GM12874 (cell line): ENCODE measurements at regions not wholly inside any gene's neighbourhood (a gene's known extent, or its start where the extent isn't known, plus 50 kb on each side); places are given as distances from the start of the nearest gene placed in this dataset.

Experiments used
- TF ChIP-seq, protein P1 (sequence below): IDR thresholded peaks from 2 replicates; pipeline ENCODE4 v1.5.1; 2011; ENCODE audit warnings: low read depth, mild to moderate bottlenecking, control low read depth, low read length, moderate library complexity; ENCODE audit not compliant: insufficient read depth

DNA sequence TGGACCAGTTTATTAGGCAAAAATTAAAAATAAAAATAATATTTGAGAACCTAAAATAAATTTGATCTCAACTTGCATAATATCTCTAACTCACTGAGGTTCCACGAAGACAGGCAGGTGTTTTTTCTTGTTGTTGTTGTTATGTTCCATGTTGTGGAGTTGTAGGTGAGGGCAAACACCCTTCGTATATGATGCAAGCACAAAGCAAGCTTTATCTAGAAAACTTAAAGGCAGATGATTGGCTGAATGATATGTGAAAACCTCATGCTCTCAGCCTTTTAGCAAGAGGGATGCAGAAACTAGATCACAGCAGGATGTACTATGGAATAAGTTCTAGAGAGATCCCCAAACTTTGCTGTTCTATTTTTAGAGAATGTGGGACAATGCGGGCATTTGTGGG, 502.7 kb downstream of the ETNK1 start:
- TF ChIP-seq, protein P1, sequence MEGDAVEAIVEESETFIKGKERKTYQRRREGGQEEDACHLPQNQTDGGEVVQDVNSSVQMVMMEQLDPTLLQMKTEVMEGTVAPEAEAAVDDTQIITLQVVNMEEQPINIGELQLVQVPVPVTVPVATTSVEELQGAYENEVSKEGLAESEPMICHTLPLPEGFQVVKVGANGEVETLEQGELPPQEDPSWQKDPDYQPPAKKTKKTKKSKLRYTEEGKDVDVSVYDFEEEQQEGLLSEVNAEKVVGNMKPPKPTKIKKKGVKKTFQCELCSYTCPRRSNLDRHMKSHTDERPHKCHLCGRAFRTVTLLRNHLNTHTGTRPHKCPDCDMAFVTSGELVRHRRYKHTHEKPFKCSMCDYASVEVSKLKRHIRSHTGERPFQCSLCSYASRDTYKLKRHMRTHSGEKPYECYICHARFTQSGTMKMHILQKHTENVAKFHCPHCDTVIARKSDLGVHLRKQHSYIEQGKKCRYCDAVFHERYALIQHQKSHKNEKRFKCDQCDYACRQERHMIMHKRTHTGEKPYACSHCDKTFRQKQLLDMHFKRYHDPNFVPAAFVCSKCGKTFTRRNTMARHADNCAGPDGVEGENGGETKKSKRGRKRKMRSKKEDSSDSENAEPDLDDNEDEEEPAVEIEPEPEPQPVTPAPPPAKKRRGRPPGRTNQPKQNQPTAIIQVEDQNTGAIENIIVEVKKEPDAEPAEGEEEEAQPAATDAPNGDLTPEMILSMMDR = no peak

DNA sequence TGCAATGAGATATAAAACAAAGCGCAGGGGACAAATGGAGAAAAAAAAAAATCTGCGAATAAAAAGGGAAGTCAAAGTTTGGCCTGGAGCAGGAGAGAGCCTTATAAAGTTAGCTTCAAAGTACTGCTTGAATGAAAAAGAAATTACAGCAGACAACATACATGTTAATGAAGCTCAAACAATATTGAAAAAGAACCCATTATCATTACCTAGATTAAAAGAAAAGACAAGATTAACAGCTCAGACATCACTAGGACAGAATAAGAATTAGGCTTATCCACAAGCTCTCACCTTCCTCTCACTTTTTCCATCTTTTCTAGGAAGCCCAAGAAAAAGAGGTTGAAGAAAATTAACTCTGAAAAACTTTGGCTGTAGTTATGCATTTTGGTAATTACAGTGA, 503.5 kb downstream of the ETNK1 start:
- TF ChIP-seq, protein P1 = no peak

DNA sequence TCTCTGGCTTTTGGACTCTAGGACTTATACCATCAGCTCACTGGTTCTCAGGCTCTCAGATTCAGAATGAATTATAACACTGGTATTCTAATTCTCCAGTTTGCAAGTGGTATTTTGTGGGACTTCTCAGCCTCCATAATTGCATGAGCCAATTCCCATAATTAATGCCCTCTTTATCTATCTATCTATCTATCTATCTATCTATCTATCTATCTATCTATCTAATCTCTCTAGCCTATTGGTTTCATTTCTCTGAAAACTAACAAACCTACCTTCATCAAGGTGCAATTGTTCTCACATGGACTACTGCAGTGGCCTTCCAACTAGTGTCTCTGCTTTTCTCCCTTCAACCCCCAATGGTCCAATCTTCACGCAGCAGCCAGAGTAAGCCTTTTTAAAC, 507.4 kb downstream of the ETNK1 start:
- TF ChIP-seq, protein P1 = no peak

DNA sequence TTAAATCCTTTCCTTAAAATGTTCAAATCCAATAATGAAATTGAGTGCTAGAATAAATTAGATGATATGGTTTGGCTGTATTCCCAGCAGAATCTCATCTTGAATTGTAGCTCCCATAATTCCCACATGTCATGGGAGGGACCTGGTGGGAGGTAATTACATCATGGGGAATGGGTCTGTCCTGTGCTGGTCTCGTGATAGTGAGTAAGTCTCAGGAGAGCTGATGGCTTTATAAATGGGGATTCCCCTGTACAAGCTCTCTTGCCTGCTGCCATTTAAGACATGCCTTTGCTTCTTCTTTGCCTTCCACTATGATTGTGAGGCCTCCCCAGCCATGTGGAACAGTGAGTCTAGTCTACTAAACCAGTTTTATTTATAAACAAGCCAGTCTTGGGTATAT, 508.5 kb downstream of the ETNK1 start:
- TF ChIP-seq, protein P1 = no peak

DNA sequence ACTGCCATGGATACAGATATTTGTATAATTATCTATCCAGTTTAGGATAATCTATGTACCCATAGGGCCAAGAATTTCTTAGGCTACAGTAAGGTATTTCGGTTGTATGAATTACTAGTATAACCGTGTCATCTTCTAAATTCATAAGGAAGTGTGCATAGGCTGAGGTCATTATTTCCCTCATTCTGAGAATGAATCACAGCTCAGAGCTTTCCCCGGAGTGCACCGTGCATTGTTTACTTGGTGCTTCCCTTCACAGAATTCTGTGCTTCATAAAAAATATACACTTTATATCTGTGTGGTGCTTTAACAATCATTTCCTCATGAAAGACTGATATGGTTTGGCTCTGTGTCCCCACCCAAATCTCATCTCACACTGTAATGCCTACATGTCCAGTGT, 514.1 kb downstream of the ETNK1 start:
- TF ChIP-seq, protein P1 = no peak

DNA sequence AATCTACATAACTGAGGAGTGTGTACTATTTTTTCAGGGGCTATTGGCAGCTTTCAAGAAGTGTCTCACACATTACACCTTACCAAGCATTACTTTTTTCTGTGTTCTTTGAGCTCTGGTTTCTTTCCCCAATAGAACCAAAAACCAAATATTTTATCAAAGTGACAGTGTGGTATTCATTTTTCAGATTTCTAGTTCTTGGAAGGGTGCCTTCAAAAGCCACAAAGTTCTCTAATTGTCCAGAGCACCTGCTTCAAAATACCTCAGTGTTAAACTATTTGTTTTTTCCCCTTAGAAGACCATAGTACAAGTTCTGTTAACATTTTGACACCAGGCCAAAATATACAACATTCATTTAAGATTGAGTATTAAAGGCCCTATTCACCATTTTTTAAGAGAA, 515.7 kb downstream of the ETNK1 start:
- TF ChIP-seq, protein P1 = no peak

DNA sequence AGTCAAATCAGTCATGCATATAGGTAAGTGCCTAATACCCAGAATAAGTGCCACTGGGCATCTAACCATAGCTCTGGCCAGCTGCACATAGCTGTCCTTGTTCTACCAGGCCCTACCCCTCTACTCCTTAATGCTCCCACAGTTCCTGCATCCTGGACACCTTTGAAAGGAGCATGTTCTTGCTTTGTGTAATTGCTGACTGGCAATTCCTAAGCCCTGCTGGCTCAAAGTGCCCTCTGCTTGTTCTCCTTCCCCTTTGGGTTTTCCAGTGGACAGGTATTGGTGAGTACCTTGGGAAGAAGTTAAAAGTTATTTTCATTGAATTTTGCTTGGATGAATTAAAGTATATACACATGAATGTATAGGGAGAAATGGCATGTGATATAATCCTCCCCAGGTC, 516.4 kb downstream of the ETNK1 start:
- TF ChIP-seq, protein P1 = no peak

DNA sequence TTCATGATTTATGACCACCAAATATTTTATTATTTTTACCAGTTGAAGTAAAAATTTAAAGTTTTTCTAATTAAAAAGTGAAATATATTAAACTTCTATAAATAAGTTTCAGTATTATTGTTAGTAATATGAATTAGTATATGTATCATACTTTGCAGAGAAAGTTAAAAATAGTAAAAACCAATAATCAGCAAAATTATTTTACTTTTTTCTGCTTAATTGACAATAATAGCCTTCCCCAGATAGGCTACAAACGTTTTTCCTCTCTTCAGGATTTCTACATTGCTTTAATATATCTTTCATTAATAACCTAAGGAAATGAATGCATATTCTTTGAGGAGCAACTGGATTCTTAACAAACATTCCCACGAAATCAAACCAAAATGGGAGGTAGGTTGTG, 543.5 kb downstream of the ETNK1 start:
- TF ChIP-seq, protein P1 = no peak
